Neural progenitor cell (in vitro differentiated cells): ENCODE measurements at regions not wholly inside any gene's neighbourhood (a gene's known extent, or its start where the extent isn't known, plus 50 kb on each side); places are given as distances from the start of the nearest gene placed in this dataset.
"Not testable (repeated sequence)": the region's sequence is repeated elsewhere in the genome, so short reads cannot be mapped to it uniquely, and the experiment has no call there.

Experiments used
- DNase-seq: peaks from one replicate; pipeline ENCODE4 v3.0.0-alpha.2; 2016; ENCODE audit warnings: low spot score
- H2AFZ ChIP-seq: fragments of 200-600 bp; sonication (generic); replicated peaks from 2 replicates; pipeline ENCODE4 v1.6.1; 2016; ENCODE audit warnings: antibody characterized with exemption
- H3F3A ChIP-seq: fragments of 200-600 bp; sonication (generic); 2 replicates; pipeline ENCODE4 v1.6.1; 2016; ENCODE audit warnings: antibody characterized with exemption, low read depth
- H3K27ac ChIP-seq: fragments of 200-600 bp; sonication (generic); 2 replicates; pipeline ENCODE4 v1.5.1; 2016; ENCODE audit warnings: mild to moderate bottlenecking
- H3K27me3 ChIP-seq: fragments of 200-600 bp; sonication (generic); 2 replicates; pipeline ENCODE4 v1.6.1; 2016; ENCODE audit warnings: mild to moderate bottlenecking, moderate library complexity
- H3K36me3 ChIP-seq: fragments of 200-600 bp; sonication (generic); 2 replicates; pipeline ENCODE4 v1.5.1; 2016
- H3K4me1 ChIP-seq: fragments of 200-600 bp; sonication (generic); 2 replicates; pipeline ENCODE4 v1.6.1; 2016; ENCODE audit warnings: mixed run types
- H3K4me2 ChIP-seq: fragments of 200-600 bp; sonication (generic); 2 replicates; pipeline ENCODE4 v1.6.1; 2016
- H3K4me3 ChIP-seq: fragments of 200-600 bp; sonication (generic); 2 replicates; pipeline ENCODE4 v1.5.1; 2016
- H3K79me2 ChIP-seq: fragments of 200-600 bp; sonication (generic); 2 replicates; pipeline ENCODE4 v1.6.1; 2016; ENCODE audit warnings: low read depth
- H3K9ac ChIP-seq: fragments of 200-600 bp; sonication (generic); 2 replicates; pipeline ENCODE4 v1.6.1; 2016
- H3K9me3 ChIP-seq: fragments of 200-600 bp; sonication (generic); 2 replicates; pipeline ENCODE4 v1.5.1; 2016; ENCODE audit warnings: low read depth
- H4K20me1 ChIP-seq: fragments of 200-600 bp; sonication (generic); 2 replicates; pipeline ENCODE4 v1.6.1; 2016; ENCODE audit warnings: low read depth
- H3K27ac Mint-ChIP-seq: 3 replicates; pipeline ENCODE4 v1.8.0; 2021; ENCODE audit warnings: mixed read lengths
- H3K27me3 Mint-ChIP-seq: 2 replicates; pipeline ENCODE4 v1.8.0; 2022; ENCODE audit warnings: low read depth, mild to moderate bottlenecking, inconsistent platforms, moderate library complexity, mixed read lengths; ENCODE audit not compliant: insufficient read depth
- H3K36me3 Mint-ChIP-seq: 3 replicates; pipeline ENCODE4 v1.8.0; 2021; ENCODE audit warnings: mixed read lengths
- H3K4me1 Mint-ChIP-seq: 3 replicates; pipeline ENCODE4 v1.8.0; 2021; ENCODE audit warnings: mixed read lengths
- H3K4me3 Mint-ChIP-seq: 3 replicates; pipeline ENCODE4 v1.8.0; 2021; ENCODE audit warnings: mild to moderate bottlenecking, moderate library complexity, mixed read lengths
- H3K9me3 Mint-ChIP-seq: 3 replicates; pipeline ENCODE4 v1.8.0; 2020; ENCODE audit warnings: mixed read lengths
- EZH2 ChIP-seq: fragments of 200-600 bp; sonication (generic); IDR thresholded peaks from 2 replicates; pipeline ENCODE4 v1.6.1; 2017; ENCODE audit warnings: antibody characterized with exemption, mild to moderate bottlenecking, moderate library complexity
- EZH2phosphoT487 ChIP-seq: fragments of 200-600 bp; sonication (generic); IDR thresholded peaks from 2 replicates; pipeline ENCODE4 v1.6.1; 2017; ENCODE audit warnings: antibody characterized with exemption
- TF ChIP-seq, protein P1 (sequence below): fragments of 200-600 bp; sonication (generic); IDR thresholded peaks from 2 replicates; pipeline ENCODE4 v1.5.1; 2017; ENCODE audit warnings: antibody characterized with exemption, mild to moderate bottlenecking

DNA sequence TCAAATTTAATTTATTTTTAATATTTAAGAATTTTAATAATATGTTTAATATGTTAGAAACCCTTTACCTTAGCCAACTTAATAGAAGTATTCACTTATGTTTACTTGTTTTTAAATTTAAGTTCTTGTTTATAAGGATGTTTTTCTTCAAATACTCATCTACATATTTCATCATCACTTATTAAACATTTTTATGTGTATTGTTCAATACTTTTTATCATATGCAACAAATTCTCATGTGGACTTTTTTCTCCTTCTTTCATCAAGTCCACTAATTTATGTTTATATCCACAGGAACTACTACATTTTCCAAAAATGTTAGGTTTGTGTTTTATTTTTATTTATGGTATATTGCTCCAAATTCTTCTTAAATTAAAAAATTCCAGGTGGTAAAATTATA lies 2113.1 kb upstream of the RAG2 start:
- Histone ChIP-seq H3K27ac (no peak overlapping the region), H2AFZ (no peak overlapping the region), H3K36me3 (no peaks in the 10 kb centered on the region), H3K4me2 (no peak overlapping the region), H4K20me1 (no peaks in the 10 kb centered on the region), H3K4me3 (no peak overlapping the region), H3K4me1 (no peaks in the 10 kb centered on the region), H3K79me2 (no peaks in the 10 kb centered on the region), H3K27me3 (no peaks in the 10 kb centered on the region), H3K9me3 (no peaks in the 10 kb centered on the region), H3F3A (no peaks in the 10 kb centered on the region), H3K9ac (no peak overlapping the region)
- Mint-ChIP-seq H3K36me3 (no peaks in the 10 kb centered on the region), H3K9me3 (no peaks in the 10 kb centered on the region), H3K4me1 (no peaks in the 10 kb centered on the region), H3K27ac (no peak overlapping the region), H3K4me3 (no peak overlapping the region), H3K27me3 (no peaks in the 10 kb centered on the region)
- DNase-seq: no peak
- TF ChIP-seq, protein P1, sequence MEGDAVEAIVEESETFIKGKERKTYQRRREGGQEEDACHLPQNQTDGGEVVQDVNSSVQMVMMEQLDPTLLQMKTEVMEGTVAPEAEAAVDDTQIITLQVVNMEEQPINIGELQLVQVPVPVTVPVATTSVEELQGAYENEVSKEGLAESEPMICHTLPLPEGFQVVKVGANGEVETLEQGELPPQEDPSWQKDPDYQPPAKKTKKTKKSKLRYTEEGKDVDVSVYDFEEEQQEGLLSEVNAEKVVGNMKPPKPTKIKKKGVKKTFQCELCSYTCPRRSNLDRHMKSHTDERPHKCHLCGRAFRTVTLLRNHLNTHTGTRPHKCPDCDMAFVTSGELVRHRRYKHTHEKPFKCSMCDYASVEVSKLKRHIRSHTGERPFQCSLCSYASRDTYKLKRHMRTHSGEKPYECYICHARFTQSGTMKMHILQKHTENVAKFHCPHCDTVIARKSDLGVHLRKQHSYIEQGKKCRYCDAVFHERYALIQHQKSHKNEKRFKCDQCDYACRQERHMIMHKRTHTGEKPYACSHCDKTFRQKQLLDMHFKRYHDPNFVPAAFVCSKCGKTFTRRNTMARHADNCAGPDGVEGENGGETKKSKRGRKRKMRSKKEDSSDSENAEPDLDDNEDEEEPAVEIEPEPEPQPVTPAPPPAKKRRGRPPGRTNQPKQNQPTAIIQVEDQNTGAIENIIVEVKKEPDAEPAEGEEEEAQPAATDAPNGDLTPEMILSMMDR: no peak
- TF ChIP-seq EZH2: no peak
- no peak for TF ChIP-seq EZH2phosphoT487

DNA sequence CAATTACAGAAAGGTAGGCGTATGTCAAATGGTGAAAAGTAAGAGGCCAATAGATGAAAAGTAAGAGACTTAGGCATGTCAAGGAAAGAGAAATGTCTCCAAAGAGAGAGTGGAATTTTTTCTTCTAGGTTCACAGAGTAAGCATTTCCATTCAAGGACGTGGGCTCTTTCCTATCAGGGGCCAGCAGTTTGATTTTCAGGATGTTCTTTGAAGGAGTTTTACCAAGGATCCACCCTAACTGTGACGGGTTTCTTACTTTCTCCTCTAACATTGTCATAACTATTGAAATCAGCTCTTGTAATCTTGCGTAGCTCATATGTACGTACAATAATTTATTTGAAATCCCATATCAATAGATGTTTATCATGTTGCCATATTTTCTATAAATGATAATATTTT lies 2112.2 kb upstream of the RAG2 start:
- no peaks in the 10 kb centered on the region for H3K36me3 Mint-ChIP-seq
- Histone ChIP-seq H3K79me2 (no peaks in the 10 kb centered on the region), H3K4me2 (no peak overlapping the region), H3F3A (no peaks in the 10 kb centered on the region), H3K9ac (no peak overlapping the region), H3K9me3 (no peaks in the 10 kb centered on the region), H4K20me1 (no peaks in the 10 kb centered on the region), H3K27me3 (no peaks in the 10 kb centered on the region), H3K36me3 (no peaks in the 10 kb centered on the region), H3K4me3 (no peak overlapping the region), H2AFZ (no peak overlapping the region), H3K27ac (no peak overlapping the region), H3K4me1 (no peaks in the 10 kb centered on the region)
- no peak for TF ChIP-seq EZH2phosphoT487
- TF ChIP-seq, protein P1: no peak
- no peak for TF ChIP-seq EZH2
- no peaks in the 10 kb centered on the region for H3K27me3 Mint-ChIP-seq
- no peaks in the 10 kb centered on the region for H3K9me3 Mint-ChIP-seq
- H3K4me1 Mint-ChIP-seq: no peaks in the 10 kb centered on the region
- H3K27ac Mint-ChIP-seq: no peak overlapping the region
- DNase-seq: no peak
- H3K4me3 Mint-ChIP-seq: no peak overlapping the region

DNA sequence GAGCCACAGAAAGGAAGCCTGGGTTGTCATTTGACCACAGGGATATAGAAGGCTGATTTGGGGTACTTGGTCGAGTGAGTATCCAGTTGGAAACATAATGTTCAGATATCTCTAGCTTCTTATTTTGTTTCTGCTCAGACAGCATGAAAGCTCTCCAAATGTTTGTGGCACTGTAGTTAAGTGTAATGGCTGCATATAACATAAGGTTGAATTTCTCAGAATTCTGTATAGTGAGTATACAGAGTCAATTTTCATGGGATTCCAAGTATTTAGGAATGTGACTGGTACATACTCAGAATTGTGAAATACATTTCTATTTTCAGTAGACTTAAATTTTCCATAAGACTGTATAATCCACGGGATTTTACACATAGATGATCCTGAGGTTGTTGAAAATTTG lies 2102.1 kb upstream of the RAG2 start:
- no peak overlapping the region for H3K9ac ChIP-seq
- H3K9me3 ChIP-seq: no peaks in the 10 kb centered on the region
- peak overlapping the region; percentile 35 for H2AFZ ChIP-seq
- no peak overlapping the region for H3K4me3 ChIP-seq
- no peaks in the 10 kb centered on the region for H3K4me1 ChIP-seq
- no peak for DNase-seq
- Mint-ChIP-seq H3K9me3 (no peaks in the 10 kb centered on the region), H3K4me3 (no peak overlapping the region), H3K36me3 (no peaks in the 10 kb centered on the region), H3K27me3 (no peaks in the 10 kb centered on the region), H3K27ac (no peak overlapping the region), H3K4me1 (no peaks in the 10 kb centered on the region)
- no peaks in the 10 kb centered on the region for H4K20me1 ChIP-seq
- no peaks in the 10 kb centered on the region for H3K36me3 ChIP-seq
- no peak overlapping the region for H3K27ac ChIP-seq
- no peaks in the 10 kb centered on the region for H3K79me2 ChIP-seq
- no peak overlapping the region for H3K4me2 ChIP-seq
- H3F3A ChIP-seq: no peaks in the 10 kb centered on the region
- no peaks in the 10 kb centered on the region for H3K27me3 ChIP-seq
- TF ChIP-seq EZH2: no peak
- no peak for TF ChIP-seq EZH2phosphoT487
- TF ChIP-seq, protein P1: no peak

DNA sequence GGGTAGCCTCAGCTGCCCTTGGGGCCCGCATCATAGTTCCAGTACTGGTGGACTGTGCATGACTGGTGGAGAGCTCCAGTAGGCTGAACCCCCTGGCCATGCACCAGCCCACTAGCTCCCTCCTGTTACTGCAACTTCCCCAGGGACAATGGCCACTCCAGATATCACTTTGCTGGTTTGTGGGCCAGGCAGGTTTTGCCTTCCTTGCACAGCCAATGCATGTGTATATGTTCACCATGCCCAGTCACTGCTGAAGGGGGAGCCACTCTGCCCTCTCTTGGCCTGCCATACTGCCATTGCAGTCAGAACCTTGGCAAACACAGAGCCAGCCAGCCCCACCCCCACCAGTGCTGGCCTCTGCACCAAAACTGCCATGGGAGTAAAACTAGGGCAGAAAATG lies 2095.3 kb upstream of the RAG2 start:
- Histone ChIP-seq H3K4me3 (no peak overlapping the region), H3K4me1 (no peaks in the 10 kb centered on the region), H4K20me1 (no peaks in the 10 kb centered on the region), H3K9ac (no peak overlapping the region), H2AFZ (peak overlapping the region; percentile 26), H3F3A (no peaks in the 10 kb centered on the region), H3K27me3 (no peaks in the 10 kb centered on the region), H3K79me2 (no peaks in the 10 kb centered on the region), H3K9me3 (no peaks in the 10 kb centered on the region), H3K4me2 (no peak overlapping the region), H3K27ac (no peak overlapping the region), H3K36me3 (no peaks in the 10 kb centered on the region)
- Mint-ChIP-seq H3K27me3 (peaks cover 5% of the 10 kb centered on the region), H3K9me3 (no peaks in the 10 kb centered on the region), H3K4me3 (no peak overlapping the region), H3K36me3 (no peaks in the 10 kb centered on the region), H3K4me1 (no peaks in the 10 kb centered on the region), H3K27ac (no peak overlapping the region)
- no peak for DNase-seq
- TF ChIP-seq, protein P1: no peak
- no peak for TF ChIP-seq EZH2phosphoT487
- TF ChIP-seq EZH2: no peak

DNA sequence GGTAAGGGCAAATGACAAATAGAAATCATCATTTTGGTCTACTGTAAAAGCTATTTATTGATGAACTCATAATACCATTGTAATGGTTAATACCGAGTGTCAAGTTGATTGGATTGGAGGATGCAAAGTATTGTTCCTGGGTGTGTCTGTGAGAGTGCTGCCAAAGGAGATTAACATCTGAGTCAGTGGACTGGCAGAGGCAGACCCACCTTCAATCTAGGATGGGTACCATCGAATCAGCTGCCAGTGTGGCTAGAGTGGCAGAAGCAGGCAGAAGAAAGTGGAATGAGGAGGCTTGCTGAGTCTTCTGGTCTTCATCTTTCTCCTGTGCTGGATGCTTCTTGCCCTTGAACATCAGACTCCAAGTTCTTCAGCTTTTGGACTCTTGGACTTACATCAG lies 2092.2 kb upstream of the RAG2 start:
- not testable (repeated sequence) for H2AFZ ChIP-seq, H3K9ac ChIP-seq, H3K79me2 ChIP-seq, H3K27me3 ChIP-seq, DNase-seq, H3K4me1 Mint-ChIP-seq, H3K9me3 ChIP-seq, H3K9me3 Mint-ChIP-seq, H3K36me3 Mint-ChIP-seq, H3K27ac ChIP-seq, H4K20me1 ChIP-seq, H3K4me2 ChIP-seq, H3K36me3 ChIP-seq, H3K4me3 Mint-ChIP-seq, H3K27me3 Mint-ChIP-seq, H3K4me3 ChIP-seq, H3K4me1 ChIP-seq, H3F3A ChIP-seq, H3K27ac Mint-ChIP-seq
